ENCODE measurements at regions not wholly inside any gene's neighbourhood (a gene's known extent, or its start where the extent isn't known, plus 50 kb on each side); places are given as distances from the start of the nearest gene placed in this dataset.
"Not testable (repeated sequence)": the region's sequence is repeated elsewhere in the genome, so short reads cannot be mapped to it uniquely, and the experiment has no call there.

- DNase-seq (ENCODE audit: low spot score), result no peak
Measured at GRCh38 chr10:30197186-30197585, 137.8 kb upstream of the JCAD start.

- DNase-seq (ENCODE audit: low spot score), result not testable (repeated sequence)
Measured at GRCh38 chr10:30196559-30196958, 137.2 kb upstream of the JCAD start.

GRCh38 chr10:30192846-30193608, 133.6 kb upstream of the JCAD start:
- no peak for DNase-seq (ENCODE audit: low spot score)

- DNase-seq (ENCODE audit: low spot score), result peak; percentile 6
Measured at GRCh38 chr10:30190577-30191552, 131.5 kb upstream of the JCAD start.

GRCh38 chr10:30189238-30189580, 129.8 kb upstream of the JCAD start:
- no peak for DNase-seq (ENCODE audit: low spot score)

- DNase-seq (ENCODE audit: low spot score), result no peak
Measured at GRCh38 chr10:30188556-30189237, 129.3 kb upstream of the JCAD start.

GRCh38 chr10:30188101-30188500, 128.7 kb upstream of the JCAD start:
- no peak for DNase-seq (ENCODE audit: low spot score)

- no peak for DNase-seq (ENCODE audit: low spot score)
Measured at GRCh38 chr10:30187010-30187409, 127.6 kb upstream of the JCAD start.

GRCh38 chr10:30186371-30186875, 127.0 kb upstream of the JCAD start:
- no peak for DNase-seq (ENCODE audit: low spot score)

GRCh38 chr10:30185916-30186315, 126.5 kb upstream of the JCAD start:
- DNase-seq (ENCODE audit: low spot score), result no peak

- DNase-seq (ENCODE audit: low spot score), result no peak
Measured at GRCh38 chr10:30185341-30185740, 126.0 kb upstream of the JCAD start.

- DNase-seq (ENCODE audit: low spot score), result no peak
Measured at GRCh38 chr10:30184397-30185033, 125.1 kb upstream of the JCAD start.

- no peak for DNase-seq (ENCODE audit: low spot score)
Measured at GRCh38 chr10:30183055-30183402, 123.6 kb upstream of the JCAD start.

GRCh38 chr10:30182191-30183054, 123.0 kb upstream of the JCAD start:
- DNase-seq (ENCODE audit: low spot score), result no peak

GRCh38 chr10:30178356-30178964, 119.1 kb upstream of the JCAD start:
- DNase-seq (ENCODE audit: low spot score), result no peak

- no peak for DNase-seq (ENCODE audit: low spot score)
Measured at GRCh38 chr10:30176776-30177533, 117.6 kb upstream of the JCAD start.

- no peak for DNase-seq (ENCODE audit: low spot score)
Measured at GRCh38 chr10:30176182-30176581, 116.8 kb upstream of the JCAD start.

GRCh38 chr10:30172673-30173072, 113.3 kb upstream of the JCAD start:
- DNase-seq (ENCODE audit: low spot score), result no peak

- no peak for DNase-seq (ENCODE audit: low spot score)
Measured at GRCh38 chr10:30172091-30172490, 112.7 kb upstream of the JCAD start.

- no peak for DNase-seq (ENCODE audit: low spot score)
Measured at GRCh38 chr10:30171601-30172000, 112.2 kb upstream of the JCAD start.
